ENCODE measurements at regions not wholly inside any gene's neighbourhood (a gene's known extent, or its start where the extent isn't known, plus 50 kb on each side); places are given as distances from the start of the nearest gene placed in this dataset.
"Not testable (repeated sequence)": the region's sequence is repeated elsewhere in the genome, so short reads cannot be mapped to it uniquely, and the experiment has no call there.

- no peak for DNase-seq (ENCODE audit: low spot score)
Observed at GRCh38 chr16:25563700-25564099, 128.1 kb upstream of the HS3ST4 start.

- not testable (repeated sequence) for DNase-seq (ENCODE audit: low spot score)
Observed at GRCh38 chr16:25561723-25562122, 130.0 kb upstream of the HS3ST4 start.

GRCh38 chr16:25556968-25557312 lies 134.8 kb upstream of the HS3ST4 start:
- DNase-seq (ENCODE audit: low spot score) = not testable (repeated sequence)

- DNase-seq (ENCODE audit: low spot score) = not testable (repeated sequence)
Observed at GRCh38 chr16:25556289-25556967, 135.3 kb upstream of the HS3ST4 start.

GRCh38 chr16:25553711-25554436 lies 137.9 kb upstream of the HS3ST4 start:
- DNase-seq (ENCODE audit: low spot score) = peak; percentile 59

- DNase-seq (ENCODE audit: low spot score) = no peak
Observed at GRCh38 chr16:25550647-25551046, 141.1 kb upstream of the HS3ST4 start.

GRCh38 chr16:25546791-25547190 lies 145.0 kb upstream of the HS3ST4 start:
- DNase-seq (ENCODE audit: low spot score) = no peak

GRCh38 chr16:25544294-25544693 lies 147.5 kb upstream of the HS3ST4 start:
- DNase-seq (ENCODE audit: low spot score) = no peak

- DNase-seq (ENCODE audit: low spot score) = peak; percentile 68
Observed at GRCh38 chr16:25542306-25542705, 149.5 kb upstream of the HS3ST4 start.

- DNase-seq (ENCODE audit: low spot score) = not testable (repeated sequence)
Observed at GRCh38 chr16:25539767-25540166, 152.0 kb upstream of the HS3ST4 start.

- DNase-seq (ENCODE audit: low spot score) = no peak
Observed at GRCh38 chr16:25523183-25523582, 168.6 kb upstream of the HS3ST4 start.

GRCh38 chr16:25512041-25512440 lies 179.7 kb upstream of the HS3ST4 start:
- DNase-seq (ENCODE audit: low spot score) = no peak

- no peak for DNase-seq (ENCODE audit: low spot score)
Observed at GRCh38 chr16:25509456-25509855, 182.3 kb upstream of the HS3ST4 start.

- no peak for DNase-seq (ENCODE audit: low spot score)
Observed at GRCh38 chr16:25501530-25502255, 190.1 kb upstream of the HS3ST4 start.

- DNase-seq (ENCODE audit: low spot score) = no peak
Observed at GRCh38 chr16:25494292-25494691, 197.5 kb upstream of the HS3ST4 start.

- no peak for DNase-seq (ENCODE audit: low spot score)
Observed at GRCh38 chr16:25493136-25493811, 198.5 kb upstream of the HS3ST4 start.

- no peak for DNase-seq (ENCODE audit: low spot score)
Observed at GRCh38 chr16:25488435-25488834, 203.3 kb upstream of the HS3ST4 start.

- DNase-seq (ENCODE audit: low spot score) = no peak
Observed at GRCh38 chr16:25487888-25488287, 203.9 kb upstream of the HS3ST4 start.

- no peak for DNase-seq (ENCODE audit: low spot score)
Observed at GRCh38 chr16:25481636-25482035, 210.1 kb upstream of the HS3ST4 start.

GRCh38 chr16:25478476-25478875 lies 213.3 kb upstream of the HS3ST4 start:
- no peak for DNase-seq (ENCODE audit: low spot score)

GRCh38 chr16:25464058-25464457 lies 206.4 kb upstream of the ZKSCAN2 start:
- DNase-seq (ENCODE audit: low spot score) = no peak

GRCh38 chr16:25449802-25450201 lies 192.2 kb upstream of the ZKSCAN2 start:
- DNase-seq (ENCODE audit: low spot score) = no peak
